HG02885 (cell line): ENCODE measurements at regions not wholly inside any gene's neighbourhood (a gene's known extent, or its start where the extent isn't known, plus 50 kb on each side); places are given as distances from the start of the nearest gene placed in this dataset.

Source experiments
- ATAC-seq: cut with Tn5 transposase; IDR thresholded peaks from one replicate; pipeline ENCODE4 v1.9.1; 2021; ENCODE audit warnings: mild to moderate bottlenecking; ENCODE audit not compliant: unreplicated experiment, poor library complexity

GRCh38 chr6:132934496-132934895 lies 120.1 kb downstream of the RPS12 start:
- ATAC-seq, result no peak

- no peak for ATAC-seq
Observed at GRCh38 chr6:132936646-132937045, 122.3 kb downstream of the RPS12 start.

- ATAC-seq, result no peak
Observed at GRCh38 chr6:132937466-132937906, 123.1 kb downstream of the RPS12 start.

GRCh38 chr6:132948889-132949288 lies 134.5 kb downstream of the RPS12 start:
- no peak for ATAC-seq

- ATAC-seq, result no peak
Observed at GRCh38 chr6:132950566-132950965, 136.2 kb downstream of the RPS12 start.

- no peak for ATAC-seq
Observed at GRCh38 chr6:132952031-132952867, 137.9 kb downstream of the RPS12 start.

- no peak for ATAC-seq
Observed at GRCh38 chr6:132952986-132953385, 138.6 kb downstream of the RPS12 start.

- no peak for ATAC-seq
Observed at GRCh38 chr6:132954222-132954621, 139.9 kb downstream of the RPS12 start.

GRCh38 chr6:132954936-132955335 lies 140.6 kb downstream of the RPS12 start:
- ATAC-seq, result no peak

- ATAC-seq, result no peak
Observed at GRCh38 chr6:132959639-132960326, 145.4 kb downstream of the RPS12 start.

GRCh38 chr6:132960720-132961119 lies 146.4 kb downstream of the RPS12 start:
- ATAC-seq, result no peak

- ATAC-seq, result no peak
Observed at GRCh38 chr6:132961122-132961521, 146.8 kb downstream of the RPS12 start.

GRCh38 chr6:132961610-132962009 lies 147.2 kb downstream of the RPS12 start:
- no peak for ATAC-seq

GRCh38 chr6:132962936-132963868 lies 148.8 kb downstream of the RPS12 start:
- ATAC-seq, result peak; percentile 82

- peak; percentile 35 for ATAC-seq
Observed at GRCh38 chr6:132964101-132964867, 149.9 kb downstream of the RPS12 start.

GRCh38 chr6:132964868-132965382 lies 150.6 kb downstream of the RPS12 start:
- ATAC-seq, result no peak

GRCh38 chr6:132967871-132968270 lies 153.5 kb downstream of the RPS12 start:
- ATAC-seq, result no peak

- no peak for ATAC-seq
Observed at GRCh38 chr6:132968419-132968950, 154.1 kb downstream of the RPS12 start.

- no peak for ATAC-seq
Observed at GRCh38 chr6:132969196-132969595, 154.8 kb downstream of the RPS12 start.
